AG09319 (cell line): ENCODE measurements at regions not wholly inside any gene's neighbourhood (a gene's known extent, or its start where the extent isn't known, plus 50 kb on each side); places are given as distances from the start of the nearest gene placed in this dataset.
A peak's percentile ranks its signal among the peaks of the same experiment; 100 is the strongest.

Source experiments
- DNase-seq: peaks from one replicate; pipeline ENCODE4 v3.0.0-alpha.2; 2010; ENCODE audit warnings: low read depth; ENCODE audit errors: extremely low read depth
- CTCF ChIP-seq: IDR thresholded peaks from 2 replicates; pipeline ENCODE4 v1.5.1; 2011; ENCODE audit warnings: low read depth, mild to moderate bottlenecking, inconsistent platforms, low read length, moderate library complexity

GRCh38 chr3:30112902-30113484, 493.4 kb upstream of the TGFBR2 start:
- peak; percentile 57 for TF ChIP-seq CTCF
- no peak for DNase-seq

GRCh38 chr3:30113906-30114305, 492.5 kb upstream of the TGFBR2 start:
- TF ChIP-seq CTCF, result no peak
- DNase-seq, result no peak

- no peak for DNase-seq
- no peak for TF ChIP-seq CTCF
Observed at GRCh38 chr3:30114918-30115317, 491.5 kb upstream of the TGFBR2 start.

- no peak for DNase-seq
- TF ChIP-seq CTCF, result no peak
Observed at GRCh38 chr3:30122359-30122758, 484.0 kb upstream of the TGFBR2 start.

- TF ChIP-seq CTCF, result no peak
- DNase-seq, result no peak
Observed at GRCh38 chr3:30123224-30123623, 483.2 kb upstream of the TGFBR2 start.

- no peak for TF ChIP-seq CTCF
Observed at GRCh38 chr3:30123755-30124154, 482.6 kb upstream of the TGFBR2 start.

GRCh38 chr3:30124435-30125370, 481.7 kb upstream of the TGFBR2 start:
- TF ChIP-seq CTCF, result no peak
- no peak for DNase-seq

More at GRCh38 chr3:30123755-30124154, 482.6 kb upstream of the TGFBR2 start:
- DNase-seq, result no peak
